ENCODE measurements at regions not wholly inside any gene's neighbourhood (a gene's known extent, or its start where the extent isn't known, plus 50 kb on each side); places are given as distances from the start of the nearest gene placed in this dataset.

GRCh38 chr17:33574942-33575445 is 281.9 kb upstream of the ASIC2 start:
- TF ChIP-seq CTCF (IDR thresholded peaks at IDR 0.05): no peak
- no peak for TF ChIP-seq POLR2A (IDR thresholded peaks at IDR 0.05)

Data from heart left ventricle (tissue), 13 donors.